H9 (cell line): ENCODE measurements at regions not wholly inside any gene's neighbourhood (a gene's known extent, or its start where the extent isn't known, plus 50 kb on each side); places are given as distances from the start of the nearest gene placed in this dataset.

Experiments
- DNase-seq: peaks from one replicate; pipeline ENCODE4 v3.0.0-alpha.2; 2017
- H2AFZ ChIP-seq: one replicate; pipeline ENCODE4 v1.6.1; 2013; ENCODE audit warnings: mild to moderate bottlenecking, low read length, control low read depth, moderate library complexity
- H2AK5ac ChIP-seq: 2 replicates; pipeline ENCODE4 v1.6.1; 2013; ENCODE audit warnings: low read length, control low read depth, mixed read lengths; ENCODE audit not compliant: insufficient read length
- H2BK120ac ChIP-seq: one replicate; pipeline ENCODE4 v1.6.1; 2013; ENCODE audit warnings: low read depth, mild to moderate bottlenecking, low read length, control low read depth, inconsistent platforms; ENCODE audit not compliant: poor library complexity, severe bottlenecking
- H2BK12ac ChIP-seq: 2 replicates; pipeline ENCODE4 v1.6.1; 2013; ENCODE audit warnings: low read length, control low read depth, mixed read lengths, low read depth; ENCODE audit not compliant: insufficient read length
- H2BK15ac ChIP-seq: 2 replicates; pipeline ENCODE4 v1.6.1; 2013; ENCODE audit warnings: low read depth, low read length, control low read depth
- H2BK20ac ChIP-seq: one replicate; pipeline ENCODE4 v1.6.1; 2013; ENCODE audit warnings: low read depth, mild to moderate bottlenecking, low read length, control low read depth, inconsistent platforms; ENCODE audit not compliant: poor library complexity, severe bottlenecking
- H2BK5ac ChIP-seq: 2 replicates; pipeline ENCODE4 v1.6.1; 2013; ENCODE audit warnings: low read length, control low read depth, mixed read lengths; ENCODE audit not compliant: insufficient read length
- H3K14ac ChIP-seq: 2 replicates; pipeline ENCODE4 v1.6.1; 2013; ENCODE audit warnings: low read length, control low read depth; ENCODE audit not compliant: insufficient read depth
- H3K18ac ChIP-seq: 2 replicates; pipeline ENCODE4 v1.6.1; 2013; ENCODE audit warnings: low read depth, mild to moderate bottlenecking, mixed read lengths, low read length, control low read depth; ENCODE audit not compliant: insufficient read length
- H3K23ac ChIP-seq: 2 replicates; pipeline ENCODE4 v1.6.1; 2013; ENCODE audit warnings: low read length, control low read depth, mixed read lengths, low read depth; ENCODE audit not compliant: insufficient read length
- H3K23me2 ChIP-seq: 2 replicates; pipeline ENCODE4 v1.6.1; 2013; ENCODE audit warnings: low read depth, mild to moderate bottlenecking, mixed read lengths, low read length, control low read depth; ENCODE audit not compliant: insufficient read length, poor library complexity, severe bottlenecking
- H3K27ac ChIP-seq: 2 replicates; pipeline ENCODE4 v1.5.1; 2013; ENCODE audit warnings: low read length, control low read depth, mixed read lengths, low read depth; ENCODE audit not compliant: insufficient read length
- H3K27me3 ChIP-seq: 2 replicates; pipeline ENCODE4 v1.6.1; 2013; ENCODE audit warnings: low read length, control low read depth, inconsistent platforms; ENCODE audit not compliant: insufficient read depth
- H3K4ac ChIP-seq: 2 replicates; pipeline ENCODE4 v1.6.1; 2013; ENCODE audit warnings: low read depth, mild to moderate bottlenecking, control low read depth, inconsistent platforms, low read length, moderate library complexity
- H3K4me1 ChIP-seq: 2 replicates; pipeline ENCODE4 v1.6.1; 2013; ENCODE audit warnings: low read length, control low read depth, inconsistent platforms; ENCODE audit not compliant: insufficient read depth
- H3K4me2 ChIP-seq: 2 replicates; pipeline ENCODE4 v1.6.1; 2013; ENCODE audit warnings: low read length, control low read depth, mixed read lengths; ENCODE audit not compliant: insufficient read length, insufficient read depth
- H3K56ac ChIP-seq: 2 replicates; pipeline ENCODE4 v1.6.1; 2013; ENCODE audit warnings: low read depth, mild to moderate bottlenecking, mixed read lengths, low read length, control low read depth; ENCODE audit not compliant: insufficient read length
- H3K79me1 ChIP-seq: 2 replicates; pipeline ENCODE4 v1.6.1; 2013; ENCODE audit warnings: low read depth, mild to moderate bottlenecking, moderate library complexity, low read length, control low read depth, inconsistent platforms; ENCODE audit not compliant: insufficient read depth, poor library complexity, severe bottlenecking
- H3K79me2 ChIP-seq: 2 replicates; pipeline ENCODE4 v1.6.1; 2013; ENCODE audit warnings: low read length, control low read depth, inconsistent platforms; ENCODE audit not compliant: insufficient read depth
- H3K9ac ChIP-seq: 2 replicates; pipeline ENCODE4 v1.6.1; 2013; ENCODE audit warnings: low read length, control low read depth, mixed read lengths; ENCODE audit not compliant: insufficient read length; ENCODE audit errors: extremely low read depth
- H3K9me3 ChIP-seq: one replicate; pipeline ENCODE4 v1.6.1; 2013; ENCODE audit warnings: low read depth, low read length, inconsistent platforms; ENCODE audit not compliant: control insufficient read depth
- H3T11ph ChIP-seq: one replicate; pipeline ENCODE4 v1.6.1; 2013; ENCODE audit warnings: mild to moderate bottlenecking, low read length, control low read depth, inconsistent platforms
- H4K20me1 ChIP-seq: one replicate; pipeline ENCODE4 v1.6.1; 2013; ENCODE audit not compliant: control insufficient read depth, insufficient read length, insufficient read depth
- H4K5ac ChIP-seq: 2 replicates; pipeline ENCODE4 v1.6.1; 2013; ENCODE audit warnings: low read depth, mild to moderate bottlenecking, mixed read lengths, low read length, control low read depth; ENCODE audit not compliant: insufficient read length
- H4K8ac ChIP-seq: replicated peaks from 2 replicates; pipeline ENCODE4 v1.6.1; 2013; ENCODE audit warnings: low read length, control low read depth, mixed read lengths, low read depth; ENCODE audit not compliant: insufficient read length
- H4K91ac ChIP-seq: 2 replicates; pipeline ENCODE4 v1.6.1; 2013; ENCODE audit warnings: low read depth, mild to moderate bottlenecking, moderate library complexity, mixed read lengths, low read length, control low read depth; ENCODE audit not compliant: insufficient read length
- H3K27ac Mint-ChIP-seq, 3 experiments: 2 replicates in 2 of 3; 3 replicates in 1 of 3; pipeline ENCODE4 v1.8.0; 2020 to 2021; ENCODE audit warnings: mixed read lengths in 3 of 3, mild to moderate bottlenecking in 1 of 3, moderate library complexity in 1 of 3
- H3K27me3 Mint-ChIP-seq: 2 replicates; pipeline ENCODE4 v1.8.0; 2021; ENCODE audit warnings: low read depth, mild to moderate bottlenecking, moderate library complexity, mixed read lengths
- H3K36me3 Mint-ChIP-seq, 3 experiments: 2 replicates in 2 of 3; 3 replicates in 1 of 3; pipeline ENCODE4 v1.8.0; 2020 to 2021; ENCODE audit warnings: low read depth in 3 of 3, mixed read lengths in 3 of 3; ENCODE audit not compliant: insufficient read depth in 1 of 3
- H3K4me1 Mint-ChIP-seq, 2 experiments: 2 replicates each; pipeline ENCODE4 v1.8.0; 2020; ENCODE audit warnings: mixed read lengths in 2 of 2
- H3K4me3 Mint-ChIP-seq, 2 experiments: 2 replicates in 1 of 2; 3 replicates in 1 of 2; pipeline ENCODE4 v1.8.0; 2020 to 2021; ENCODE audit warnings: mild to moderate bottlenecking in 2 of 2, mixed read lengths in 2 of 2, moderate library complexity in 1 of 2
- H3K9me3 Mint-ChIP-seq, 2 experiments: 2 replicates in 1 of 2; 3 replicates in 1 of 2; pipeline ENCODE4 v1.8.0; 2020; ENCODE audit warnings: mild to moderate bottlenecking in 2 of 2, mixed read lengths in 2 of 2, moderate library complexity in 1 of 2
- WGBS: extraction: QIAGEN DNeasy Blood & Tissue Kit; methylation state at CpG from one replicate; pipeline ENCODE4 v1.1.7; 2013; ENCODE audit warnings: missing lambda C conversion rate, low lambda C conversion rate, mixed read lengths; ENCODE audit not compliant: insufficient read length; ENCODE audit errors: extremely low coverage; 5-methylcytosine and 5-hydroxymethylcytosine counted together
- TF ChIP-seq, protein P1 (sequence below): fragments of 200-600 bp; sonication (generic); conservative IDR thresholded peaks from 3 replicates; pipeline ENCODE4 v1.8.0; 2021; ENCODE audit warnings: antibody characterized with exemption, mild to moderate bottlenecking

DNA sequence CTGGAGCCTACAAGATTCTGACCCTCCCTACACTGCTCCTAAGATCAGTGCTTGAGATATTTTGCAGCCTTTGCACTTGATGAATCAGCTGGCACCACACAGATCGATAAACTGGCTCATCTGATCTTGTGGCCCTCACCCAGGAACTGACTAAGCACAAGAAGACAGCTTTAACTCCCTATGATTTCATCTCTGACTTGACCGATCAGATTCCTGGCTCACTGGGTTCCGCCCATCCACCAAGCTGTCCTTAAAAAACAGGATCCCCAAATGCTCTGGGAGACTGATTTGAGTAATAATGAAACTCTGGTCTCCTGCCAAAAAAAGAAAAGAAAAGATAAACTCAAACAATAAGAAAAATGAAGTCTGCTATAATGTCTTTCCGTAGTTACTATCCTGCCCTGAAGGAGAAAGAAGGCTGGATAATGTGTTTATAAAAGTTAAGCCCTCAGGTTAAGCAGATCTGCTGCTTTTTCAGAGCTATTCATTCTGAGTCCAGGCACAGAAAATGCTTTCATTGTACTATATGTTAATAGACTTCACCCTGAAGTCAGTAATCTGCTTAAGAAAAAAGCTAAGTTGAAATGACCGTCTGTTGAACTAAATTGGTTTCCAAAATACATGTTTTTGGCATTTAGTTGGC, 795.2 kb downstream of the TRIML1 start:
- Mint-ChIP-seq H3K9me3 (peaks cover 46 to 47% of the 10 kb centered on the region in 2 experiments), H3K4me3 (no peak overlapping the region), H3K27ac (peak overlapping the region in 2 of 3 experiments; percentile 77 to 81; a peak in 4 of 7 replicates), H3K4me1 (peaks cover 9 to 10% of the 10 kb centered on the region in 2 experiments), H3K36me3 (peaks cover 28 to 44% (median 30%) of the 10 kb centered on the region in 3 experiments), H3K27me3 (peaks cover 3% of the 10 kb centered on the region; the same call in 1 of the 2 replicates)
- Histone ChIP-seq H2AK5ac (no peak overlapping the region), H2BK120ac (no peak overlapping the region), H4K20me1 (no peaks in the 10 kb centered on the region), H2BK20ac (no peak overlapping the region), H2BK5ac (no peak overlapping the region), H3K23me2 (no peaks in the 10 kb centered on the region), H3K79me2 (no peaks in the 10 kb centered on the region), H3K14ac (no peak overlapping the region), H3K4me2 (no peak overlapping the region), H3K23ac (no peak overlapping the region), H3K18ac (no peak overlapping the region), H3K9ac (no peak overlapping the region), H3T11ph (no peak overlapping the region), H3K9me3 (peaks cover 14% of the 10 kb centered on the region), H4K91ac (no peak overlapping the region), H3K27me3 (no peaks in the 10 kb centered on the region), H2BK12ac (no peak overlapping the region), H3K4me1 (no peaks in the 10 kb centered on the region), H3K27ac (no peak overlapping the region), H3K4ac (no peak overlapping the region), H3K56ac (no peak overlapping the region), H4K5ac (no peak overlapping the region), H2BK15ac (no peak overlapping the region), H4K8ac (no peak overlapping the region), H3K79me1 (no peaks in the 10 kb centered on the region), H2AFZ (no peak overlapping the region)
- TF ChIP-seq, protein P1, sequence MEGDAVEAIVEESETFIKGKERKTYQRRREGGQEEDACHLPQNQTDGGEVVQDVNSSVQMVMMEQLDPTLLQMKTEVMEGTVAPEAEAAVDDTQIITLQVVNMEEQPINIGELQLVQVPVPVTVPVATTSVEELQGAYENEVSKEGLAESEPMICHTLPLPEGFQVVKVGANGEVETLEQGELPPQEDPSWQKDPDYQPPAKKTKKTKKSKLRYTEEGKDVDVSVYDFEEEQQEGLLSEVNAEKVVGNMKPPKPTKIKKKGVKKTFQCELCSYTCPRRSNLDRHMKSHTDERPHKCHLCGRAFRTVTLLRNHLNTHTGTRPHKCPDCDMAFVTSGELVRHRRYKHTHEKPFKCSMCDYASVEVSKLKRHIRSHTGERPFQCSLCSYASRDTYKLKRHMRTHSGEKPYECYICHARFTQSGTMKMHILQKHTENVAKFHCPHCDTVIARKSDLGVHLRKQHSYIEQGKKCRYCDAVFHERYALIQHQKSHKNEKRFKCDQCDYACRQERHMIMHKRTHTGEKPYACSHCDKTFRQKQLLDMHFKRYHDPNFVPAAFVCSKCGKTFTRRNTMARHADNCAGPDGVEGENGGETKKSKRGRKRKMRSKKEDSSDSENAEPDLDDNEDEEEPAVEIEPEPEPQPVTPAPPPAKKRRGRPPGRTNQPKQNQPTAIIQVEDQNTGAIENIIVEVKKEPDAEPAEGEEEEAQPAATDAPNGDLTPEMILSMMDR: no peak
- no peak for DNase-seq
- WGBS: no CpG with 5 or more reads among the region's 5 CpGs
